Fibroblast of pulmonary artery (primary cell): ENCODE measurements at regions not wholly inside any gene's neighbourhood (a gene's known extent, or its start where the extent isn't known, plus 50 kb on each side); places are given as distances from the start of the nearest gene placed in this dataset.

Source experiments
- DNase-seq: peaks from one replicate; pipeline ENCODE4 v3.0.0-alpha.2; 2010; ENCODE audit warnings: low read depth
- H3K4me3 ChIP-seq: replicated peaks from 2 replicates; pipeline ENCODE4 v1.5.1; 2011; ENCODE audit warnings: low read depth, mild to moderate bottlenecking, control low read depth, low read length, moderate library complexity
- TF ChIP-seq, protein P1 (sequence below): IDR thresholded peaks from 2 replicates; pipeline ENCODE4 v1.5.1; 2011; ENCODE audit warnings: mild to moderate bottlenecking, control low read depth, low read length, inconsistent platforms; ENCODE audit errors: missing control alignments

DNA sequence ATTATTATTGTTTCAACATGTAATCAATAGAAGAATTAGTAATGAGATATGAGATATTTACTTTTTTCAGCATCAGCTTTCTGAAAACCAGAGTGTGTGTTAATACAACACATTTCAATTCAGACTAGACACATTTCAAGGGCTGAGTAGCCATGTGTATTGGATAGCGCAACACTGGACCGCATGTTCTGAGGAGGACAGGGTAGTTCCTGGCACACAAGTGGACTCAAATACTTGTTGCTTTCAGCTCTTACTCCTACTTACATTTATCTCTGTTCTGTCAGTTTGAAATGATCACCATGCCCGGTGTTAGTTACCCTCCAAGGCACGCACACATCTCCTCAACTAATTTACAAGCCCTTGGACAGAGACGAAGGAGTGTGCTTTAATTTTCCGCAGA lies 126.6 kb downstream of the SLC24A2 start:
- H3K4me3 ChIP-seq: no peak overlapping the region
- DNase-seq: no peak
- TF ChIP-seq, protein P1, sequence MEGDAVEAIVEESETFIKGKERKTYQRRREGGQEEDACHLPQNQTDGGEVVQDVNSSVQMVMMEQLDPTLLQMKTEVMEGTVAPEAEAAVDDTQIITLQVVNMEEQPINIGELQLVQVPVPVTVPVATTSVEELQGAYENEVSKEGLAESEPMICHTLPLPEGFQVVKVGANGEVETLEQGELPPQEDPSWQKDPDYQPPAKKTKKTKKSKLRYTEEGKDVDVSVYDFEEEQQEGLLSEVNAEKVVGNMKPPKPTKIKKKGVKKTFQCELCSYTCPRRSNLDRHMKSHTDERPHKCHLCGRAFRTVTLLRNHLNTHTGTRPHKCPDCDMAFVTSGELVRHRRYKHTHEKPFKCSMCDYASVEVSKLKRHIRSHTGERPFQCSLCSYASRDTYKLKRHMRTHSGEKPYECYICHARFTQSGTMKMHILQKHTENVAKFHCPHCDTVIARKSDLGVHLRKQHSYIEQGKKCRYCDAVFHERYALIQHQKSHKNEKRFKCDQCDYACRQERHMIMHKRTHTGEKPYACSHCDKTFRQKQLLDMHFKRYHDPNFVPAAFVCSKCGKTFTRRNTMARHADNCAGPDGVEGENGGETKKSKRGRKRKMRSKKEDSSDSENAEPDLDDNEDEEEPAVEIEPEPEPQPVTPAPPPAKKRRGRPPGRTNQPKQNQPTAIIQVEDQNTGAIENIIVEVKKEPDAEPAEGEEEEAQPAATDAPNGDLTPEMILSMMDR: no peak

DNA sequence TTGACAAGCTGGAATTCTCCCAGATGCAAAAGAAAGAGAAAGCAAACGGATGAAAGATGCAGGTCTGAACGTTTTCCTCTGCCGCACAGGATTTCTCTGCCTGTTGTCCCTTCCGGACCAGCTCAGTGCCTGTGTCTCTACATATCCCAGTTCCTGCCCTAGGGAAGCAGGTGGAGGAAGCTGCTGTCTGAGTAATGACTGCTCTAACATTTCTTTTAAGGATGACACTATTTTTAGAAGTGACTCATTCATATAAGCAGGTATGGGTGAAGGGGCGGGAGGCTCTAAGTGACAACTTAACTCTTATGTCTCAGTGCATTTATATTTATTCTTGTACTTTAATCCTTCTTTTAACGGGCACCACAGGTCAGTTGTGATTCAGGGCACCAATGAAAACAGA lies 128.8 kb downstream of the SLC24A2 start:
- TF ChIP-seq, protein P1: no peak
- no peak overlapping the region for H3K4me3 ChIP-seq
- DNase-seq: no peak

GRCh38 chr9:19656704-19657103 lies 132.1 kb downstream of the SLC24A2 start:
- H3K4me3 ChIP-seq: no peak overlapping the region
- TF ChIP-seq, protein P1: no peak

GRCh38 chr9:19651681-19652080 lies 137.2 kb downstream of the SLC24A2 start:
- TF ChIP-seq, protein P1: no peak
- DNase-seq: no peak
- no peak overlapping the region for H3K4me3 ChIP-seq

More at GRCh38 chr9:19656704-19657103, 132.1 kb downstream of the SLC24A2 start:
- DNase-seq: no peak

DNA sequence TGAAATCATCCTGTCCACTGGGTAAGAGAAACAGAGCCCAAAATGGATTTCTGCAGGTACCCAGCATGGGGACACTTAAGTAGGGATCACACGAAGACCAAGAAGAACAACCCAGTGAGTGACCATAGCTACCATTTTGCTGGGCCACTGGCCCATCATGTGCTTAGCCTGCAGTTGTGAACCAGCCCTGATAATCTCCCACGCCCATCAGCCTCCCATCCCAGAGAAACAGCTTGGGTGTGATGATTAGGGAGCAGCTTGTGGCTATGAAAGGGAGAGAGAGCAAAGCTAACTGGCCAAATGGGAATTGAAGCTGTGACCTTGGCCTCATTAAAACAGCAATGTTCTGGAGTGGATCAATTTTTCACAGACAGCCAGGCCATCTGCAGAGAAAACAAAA lies 138.5 kb downstream of the SLC24A2 start:
- no peak overlapping the region for H3K4me3 ChIP-seq
- DNase-seq: no peak
- TF ChIP-seq, protein P1: no peak

- DNase-seq: no peak
- TF ChIP-seq, protein P1: no peak
- no peak overlapping the region for H3K4me3 ChIP-seq
Observed at GRCh38 chr9:19649336-19650041, 139.3 kb downstream of the SLC24A2 start.

- no peak overlapping the region for H3K4me3 ChIP-seq
- TF ChIP-seq, protein P1: no peak
- DNase-seq: peak; percentile 10
Observed at GRCh38 chr9:19648672-19649071, 140.2 kb downstream of the SLC24A2 start.
